HG03342 (cell line): ENCODE measurements at regions not wholly inside any gene's neighbourhood (a gene's known extent, or its start where the extent isn't known, plus 50 kb on each side); places are given as distances from the start of the nearest gene placed in this dataset.

Experiments
- ATAC-seq: cut with Tn5 transposase; IDR thresholded peaks from one replicate; pipeline ENCODE4 v1.9.1; 2021; ENCODE audit warnings: mild to moderate bottlenecking, moderate library complexity; ENCODE audit not compliant: unreplicated experiment

GRCh38 chr15:39455471-39455991, 125.3 kb upstream of the THBS1 start:
- no peak for ATAC-seq

GRCh38 chr15:39456159-39456558, 124.7 kb upstream of the THBS1 start:
- no peak for ATAC-seq

- ATAC-seq = no peak
Measured at GRCh38 chr15:39456582-39457330, 124.1 kb upstream of the THBS1 start.

- no peak for ATAC-seq
Measured at GRCh38 chr15:39458131-39458530, 122.7 kb upstream of the THBS1 start.

- no peak for ATAC-seq
Measured at GRCh38 chr15:39459548-39459947, 121.3 kb upstream of the THBS1 start.

GRCh38 chr15:39460748-39461147, 120.1 kb upstream of the THBS1 start:
- ATAC-seq = no peak

GRCh38 chr15:39461536-39462130, 119.2 kb upstream of the THBS1 start:
- ATAC-seq = no peak

GRCh38 chr15:39462691-39463090, 118.2 kb upstream of the THBS1 start:
- no peak for ATAC-seq

- ATAC-seq = no peak
Measured at GRCh38 chr15:39465843-39466749, 114.8 kb upstream of the THBS1 start.

GRCh38 chr15:39466750-39467105, 114.2 kb upstream of the THBS1 start:
- no peak for ATAC-seq

GRCh38 chr15:39468331-39468730, 112.5 kb upstream of the THBS1 start:
- ATAC-seq = no peak

GRCh38 chr15:39468828-39469227, 112.1 kb upstream of the THBS1 start:
- no peak for ATAC-seq

- ATAC-seq = no peak
Measured at GRCh38 chr15:39471785-39472574, 108.9 kb upstream of the THBS1 start.

- ATAC-seq = no peak
Measured at GRCh38 chr15:39472621-39473297, 108.1 kb upstream of the THBS1 start.

- no peak for ATAC-seq
Measured at GRCh38 chr15:39473298-39473947, 107.5 kb upstream of the THBS1 start.

GRCh38 chr15:39474657-39475056, 106.2 kb upstream of the THBS1 start:
- ATAC-seq = no peak

- ATAC-seq = no peak
Measured at GRCh38 chr15:39478996-39479395, 101.9 kb upstream of the THBS1 start.

GRCh38 chr15:39479911-39480310, 101.0 kb upstream of the THBS1 start:
- no peak for ATAC-seq

GRCh38 chr15:39482459-39482858, 98.4 kb upstream of the THBS1 start:
- no peak for ATAC-seq
